ENCODE measurements at regions not wholly inside any gene's neighbourhood (a gene's known extent, or its start where the extent isn't known, plus 50 kb on each side); places are given as distances from the start of the nearest gene placed in this dataset.

GRCh38 chr18:22691946-22692710 lies 241.0 kb upstream of the RBBP8 start:
- TF ChIP-seq CTCF (IDR thresholded peaks at IDR 0.05): no peak
- no peak for TF ChIP-seq STAT6 (CRISPR knock-in tag; conservative IDR thresholded peaks at IDR 0.05; ENCODE audit: low read depth)
- TF ChIP-seq CREB1 (CRISPR knock-in tag; IDR thresholded peaks at IDR 0.05): no peak

All from WTC11 (cell line).